Nephron progenitor cell (in vitro differentiated cells): ENCODE measurements at regions not wholly inside any gene's neighbourhood (a gene's known extent, or its start where the extent isn't known, plus 50 kb on each side); places are given as distances from the start of the nearest gene placed in this dataset.

Experiments
- DNase-seq: peaks from one replicate; pipeline ENCODE4 v3.0.0; 2021
- H3K27ac Mint-ChIP-seq: 2 replicates; pipeline ENCODE4 v1.8.0; 2021; ENCODE audit warnings: mild to moderate bottlenecking, moderate library complexity, mixed read lengths
- H3K27me3 Mint-ChIP-seq: 2 replicates; pipeline ENCODE4 v1.8.0; 2021; ENCODE audit warnings: mild to moderate bottlenecking, low read depth, mixed read lengths; ENCODE audit not compliant: poor library complexity
- H3K36me3 Mint-ChIP-seq: 2 replicates; pipeline ENCODE4 v1.8.0; 2021; ENCODE audit warnings: low read depth, mixed read lengths
- H3K4me1 Mint-ChIP-seq: 2 replicates; pipeline ENCODE4 v1.8.0; 2021; ENCODE audit warnings: mixed read lengths
- H3K4me3 Mint-ChIP-seq: 2 replicates; pipeline ENCODE4 v1.8.0; 2021; ENCODE audit warnings: mild to moderate bottlenecking, moderate library complexity, mixed read lengths
- H3K9me3 Mint-ChIP-seq: 2 replicates; pipeline ENCODE4 v1.8.0; 2021; ENCODE audit warnings: mild to moderate bottlenecking, moderate library complexity, mixed read lengths
- TF ChIP-seq, protein P1 (sequence below): fragments of 200-600 bp; sonication (generic); IDR thresholded peaks from 2 replicates; pipeline ENCODE4 v1.5.0; 2021; ENCODE audit warnings: antibody characterized with exemption

DNA sequence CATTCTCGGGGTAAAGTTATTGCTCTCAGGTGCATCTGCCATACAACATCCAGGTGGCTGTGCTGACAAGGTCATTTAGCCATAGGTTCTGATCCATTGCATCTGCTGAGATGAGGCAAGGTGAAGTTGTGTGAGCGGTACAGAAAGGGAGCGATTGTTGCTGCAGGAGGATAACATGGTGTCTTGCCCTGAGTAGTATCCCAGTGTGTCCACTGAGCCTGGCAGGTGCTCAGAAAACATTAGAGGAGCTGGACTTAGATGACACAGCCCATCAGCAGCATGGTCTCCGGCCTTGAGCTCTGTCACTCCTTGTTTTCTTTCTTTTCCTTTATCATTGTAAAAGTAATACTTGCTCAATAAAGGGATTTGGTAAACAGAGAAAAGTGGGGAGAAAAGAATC, 161.1 kb upstream of the ATP10A start:
- TF ChIP-seq, protein P1, sequence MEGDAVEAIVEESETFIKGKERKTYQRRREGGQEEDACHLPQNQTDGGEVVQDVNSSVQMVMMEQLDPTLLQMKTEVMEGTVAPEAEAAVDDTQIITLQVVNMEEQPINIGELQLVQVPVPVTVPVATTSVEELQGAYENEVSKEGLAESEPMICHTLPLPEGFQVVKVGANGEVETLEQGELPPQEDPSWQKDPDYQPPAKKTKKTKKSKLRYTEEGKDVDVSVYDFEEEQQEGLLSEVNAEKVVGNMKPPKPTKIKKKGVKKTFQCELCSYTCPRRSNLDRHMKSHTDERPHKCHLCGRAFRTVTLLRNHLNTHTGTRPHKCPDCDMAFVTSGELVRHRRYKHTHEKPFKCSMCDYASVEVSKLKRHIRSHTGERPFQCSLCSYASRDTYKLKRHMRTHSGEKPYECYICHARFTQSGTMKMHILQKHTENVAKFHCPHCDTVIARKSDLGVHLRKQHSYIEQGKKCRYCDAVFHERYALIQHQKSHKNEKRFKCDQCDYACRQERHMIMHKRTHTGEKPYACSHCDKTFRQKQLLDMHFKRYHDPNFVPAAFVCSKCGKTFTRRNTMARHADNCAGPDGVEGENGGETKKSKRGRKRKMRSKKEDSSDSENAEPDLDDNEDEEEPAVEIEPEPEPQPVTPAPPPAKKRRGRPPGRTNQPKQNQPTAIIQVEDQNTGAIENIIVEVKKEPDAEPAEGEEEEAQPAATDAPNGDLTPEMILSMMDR = no peak
- no peaks in the 10 kb centered on the region for H3K4me1 Mint-ChIP-seq

DNA sequence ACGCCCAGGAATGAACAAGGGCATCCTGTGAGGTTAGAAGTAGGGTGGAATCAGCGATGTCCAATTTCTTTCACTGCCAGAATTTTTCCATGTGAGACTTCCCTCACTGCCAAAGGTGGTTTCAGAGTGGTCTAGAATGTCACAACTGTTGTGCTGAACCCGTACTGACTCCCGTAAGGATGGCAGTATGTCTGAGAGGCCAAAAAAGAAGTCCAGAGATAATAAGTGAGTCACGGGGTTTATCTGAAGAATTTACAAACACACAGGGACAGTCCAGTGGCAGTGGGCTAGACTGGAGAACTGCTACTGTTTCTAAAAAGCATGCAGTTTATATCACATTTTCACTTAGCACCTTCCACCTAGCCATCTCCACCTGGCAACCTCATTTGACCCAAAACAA, 160.6 kb upstream of the ATP10A start:
- Mint-ChIP-seq H3K27ac (no peak overlapping the region), H3K4me3 (no peak overlapping the region), H3K4me1 (no peaks in the 10 kb centered on the region), H3K9me3 (no peaks in the 10 kb centered on the region), H3K27me3 (peaks cover 27% of the 10 kb centered on the region), H3K36me3 (no peaks in the 10 kb centered on the region)
- TF ChIP-seq, protein P1 = no peak
- DNase-seq = no peak

More for the DNA sequence above, 161.1 kb upstream of the ATP10A start:
- H3K9me3 Mint-ChIP-seq = no peaks in the 10 kb centered on the region
- peaks cover 25% of the 10 kb centered on the region for H3K27me3 Mint-ChIP-seq
- H3K27ac Mint-ChIP-seq = no peak overlapping the region
- H3K4me3 Mint-ChIP-seq = no peak overlapping the region
- H3K36me3 Mint-ChIP-seq = no peaks in the 10 kb centered on the region
- no peak for DNase-seq

DNA sequence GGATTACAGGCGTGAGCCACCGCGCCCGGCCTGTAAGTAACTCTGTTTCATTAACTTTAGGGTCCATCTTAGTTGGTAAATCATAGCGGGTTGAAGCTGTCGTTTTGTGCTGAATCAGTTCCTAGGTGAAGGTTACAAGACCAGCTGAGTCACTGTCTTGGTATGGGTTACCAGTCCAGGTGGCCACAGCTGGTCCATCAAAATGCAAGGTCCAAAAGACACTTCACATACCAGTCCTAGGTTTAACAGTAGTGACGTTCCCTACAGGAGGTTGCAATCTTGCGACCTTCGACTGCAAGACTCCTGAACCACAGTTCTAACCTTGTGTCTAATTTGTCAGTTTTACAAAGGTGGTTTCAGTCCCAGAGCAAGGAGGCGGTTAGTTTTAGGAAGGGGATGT, 160.1 kb upstream of the ATP10A start:
- H3K4me3 Mint-ChIP-seq = no peak overlapping the region
- H3K9me3 Mint-ChIP-seq = no peaks in the 10 kb centered on the region
- H3K36me3 Mint-ChIP-seq = no peaks in the 10 kb centered on the region
- peaks cover 27% of the 10 kb centered on the region for H3K27me3 Mint-ChIP-seq
- no peak overlapping the region for H3K27ac Mint-ChIP-seq
- no peaks in the 10 kb centered on the region for H3K4me1 Mint-ChIP-seq
- DNase-seq = no peak
- TF ChIP-seq, protein P1 = no peak

GRCh38 chr15:26020871-26021270, 157.7 kb upstream of the ATP10A start:
- no peak for DNase-seq
- H3K27me3 Mint-ChIP-seq = peaks cover 22% of the 10 kb centered on the region
- H3K27ac Mint-ChIP-seq = no peak overlapping the region
- no peaks in the 10 kb centered on the region for H3K36me3 Mint-ChIP-seq
- TF ChIP-seq, protein P1 = no peak
- no peaks in the 10 kb centered on the region for H3K9me3 Mint-ChIP-seq
- H3K4me3 Mint-ChIP-seq = no peak overlapping the region
- H3K4me1 Mint-ChIP-seq = peaks cover 6% of the 10 kb centered on the region

- Mint-ChIP-seq H3K36me3 (no peaks in the 10 kb centered on the region), H3K27ac (no peak overlapping the region), H3K4me3 (no peak overlapping the region), H3K4me1 (peaks cover 12% of the 10 kb centered on the region), H3K9me3 (no peaks in the 10 kb centered on the region), H3K27me3 (peaks cover 18% of the 10 kb centered on the region)
- no peak for DNase-seq
- TF ChIP-seq, protein P1 = no peak
These were observed 154.5 kb upstream of the ATP10A start for GRCh38 chr15:26017665-26018064.

- Mint-ChIP-seq H3K4me1 (peaks cover 12% of the 10 kb centered on the region), H3K4me3 (no peak overlapping the region), H3K9me3 (no peaks in the 10 kb centered on the region), H3K36me3 (no peaks in the 10 kb centered on the region), H3K27ac (no peak overlapping the region), H3K27me3 (peaks cover 18% of the 10 kb centered on the region)
- no peak for DNase-seq
- TF ChIP-seq, protein P1 = no peak
These were observed 152.5 kb upstream of the ATP10A start for GRCh38 chr15:26015516-26016075.
